ENCODE measurements at regions not wholly inside any gene's neighbourhood (a gene's known extent, or its start where the extent isn't known, plus 50 kb on each side); places are given as distances from the start of the nearest gene placed in this dataset.

DNA sequence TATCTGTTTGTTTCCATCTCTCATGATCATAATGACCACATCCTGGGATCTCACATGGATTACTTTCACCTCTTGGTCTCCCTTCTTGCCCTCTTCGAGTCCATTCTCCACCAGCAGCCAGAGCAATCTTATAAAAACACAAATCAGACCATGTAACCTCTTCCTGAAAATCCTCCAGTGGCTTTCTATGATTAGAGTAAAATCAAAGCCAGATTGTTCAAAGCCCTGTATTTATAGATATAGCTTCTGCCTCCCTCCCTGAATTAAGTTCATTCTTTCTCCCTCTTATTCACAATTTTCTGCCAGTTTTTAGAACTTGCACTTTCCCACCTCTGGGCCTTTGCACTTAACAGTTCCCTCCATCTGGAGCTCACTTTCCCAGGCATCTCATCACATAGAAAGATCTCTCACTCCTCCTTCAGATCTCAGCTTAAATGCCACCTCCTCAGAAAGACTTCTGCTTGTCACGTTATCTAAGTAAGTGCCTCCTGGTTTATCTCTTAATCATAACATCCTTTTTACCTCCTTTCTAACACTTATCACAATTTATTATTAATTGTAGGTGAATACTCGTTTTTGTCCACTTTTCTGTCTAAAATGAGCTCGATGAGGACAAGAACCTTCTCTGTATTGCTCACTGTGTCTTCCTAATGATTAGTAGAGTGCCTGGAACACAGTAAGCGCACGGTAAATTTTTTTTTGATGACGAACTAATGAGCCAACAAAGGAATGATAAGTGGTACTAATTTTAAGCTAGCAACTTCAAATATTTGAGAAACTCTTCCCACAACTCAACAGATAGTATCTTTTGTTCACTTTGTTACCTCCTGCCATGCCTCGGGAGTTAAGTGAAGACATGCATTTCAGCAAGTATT is 80.5 kb downstream of the CYB561 start:
- no peak for TF ChIP-seq POLR2A (IDR thresholded peaks at IDR 0.05)
- TF ChIP-seq, protein P1, sequence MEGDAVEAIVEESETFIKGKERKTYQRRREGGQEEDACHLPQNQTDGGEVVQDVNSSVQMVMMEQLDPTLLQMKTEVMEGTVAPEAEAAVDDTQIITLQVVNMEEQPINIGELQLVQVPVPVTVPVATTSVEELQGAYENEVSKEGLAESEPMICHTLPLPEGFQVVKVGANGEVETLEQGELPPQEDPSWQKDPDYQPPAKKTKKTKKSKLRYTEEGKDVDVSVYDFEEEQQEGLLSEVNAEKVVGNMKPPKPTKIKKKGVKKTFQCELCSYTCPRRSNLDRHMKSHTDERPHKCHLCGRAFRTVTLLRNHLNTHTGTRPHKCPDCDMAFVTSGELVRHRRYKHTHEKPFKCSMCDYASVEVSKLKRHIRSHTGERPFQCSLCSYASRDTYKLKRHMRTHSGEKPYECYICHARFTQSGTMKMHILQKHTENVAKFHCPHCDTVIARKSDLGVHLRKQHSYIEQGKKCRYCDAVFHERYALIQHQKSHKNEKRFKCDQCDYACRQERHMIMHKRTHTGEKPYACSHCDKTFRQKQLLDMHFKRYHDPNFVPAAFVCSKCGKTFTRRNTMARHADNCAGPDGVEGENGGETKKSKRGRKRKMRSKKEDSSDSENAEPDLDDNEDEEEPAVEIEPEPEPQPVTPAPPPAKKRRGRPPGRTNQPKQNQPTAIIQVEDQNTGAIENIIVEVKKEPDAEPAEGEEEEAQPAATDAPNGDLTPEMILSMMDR (IDR thresholded peaks at IDR 0.05), result no peak
- TF ChIP-seq EP300 (IDR thresholded peaks at IDR 0.05), result no peak

Measured in ovary (tissue), 3 donors.